ENCODE measurements at regions not wholly inside any gene's neighbourhood (a gene's known extent, or its start where the extent isn't known, plus 50 kb on each side); places are given as distances from the start of the nearest gene placed in this dataset.

DNA sequence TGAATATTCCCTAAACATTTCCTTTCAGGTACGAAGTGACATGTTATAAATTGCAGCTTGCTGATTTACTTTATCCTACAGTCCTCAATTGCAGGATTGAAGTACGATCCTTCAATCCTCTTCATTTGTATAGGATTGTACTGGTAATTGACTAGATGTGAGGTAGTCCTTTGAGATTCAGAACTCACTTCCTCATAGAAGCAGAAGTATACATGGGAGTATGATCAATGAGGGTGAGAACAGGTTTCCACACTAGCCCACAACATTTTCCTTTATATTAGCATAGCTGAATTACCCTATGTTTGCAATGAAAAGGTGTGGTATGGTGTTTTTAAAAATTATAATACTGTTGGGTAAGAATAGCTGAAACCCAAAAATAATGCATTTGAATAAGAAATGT lies 160.0 kb upstream of the UMPS start:
- Histone ChIP-seq H3K36me3 (ENCODE audit: control insufficient read depth, insufficient read depth, low read length) (no peaks in the 10 kb centered on the region), H3K27ac (ENCODE audit: low read length) (no peak overlapping the region), H3K4me3 (ENCODE audit: low read depth in 2 of 2, low read length in 2 of 2) (no peak overlapping the region), H3K27me3 (ENCODE audit: control insufficient read depth, insufficient read depth, low read length) (peaks cover 27% of the 10 kb centered on the region), H3K9me3 (ENCODE audit: control insufficient read depth, insufficient read depth, low read depth, low read length) (no peaks in the 10 kb centered on the region), H3K4me1 (ENCODE audit: control insufficient read depth, insufficient read depth, low read length) (no peaks in the 10 kb centered on the region)
- DNase-seq (ENCODE audit: low read depth, low spot score) (no peak), ATAC-seq (no peak)
- ChIA-PET CTCF (no interaction called here), POLR2A (no interaction called here)
- intact Hi-C loops (cut with micrococcal nuclease; ENCODE audit: unreplicated experiment) (no loop called here), in situ Hi-C loops (cut with HindIII; ENCODE audit: low pct_unique_long_range_greater_than_20kb, low sequenced_read_pairs) (no loop called here)
- TF ChIP-seq TCF7L2 (IDR thresholded peaks at IDR 0.05; ENCODE audit: low read depth, low read length) (no peak), POLR2AphosphoS5 (IDR thresholded peaks at IDR 0.05; ENCODE audit: low read depth, low read length) (no peak), SIN3A (IDR thresholded peaks at IDR 0.05; ENCODE audit: borderline replicate concordance, insufficient read depth, low read depth, low read length) (no peak)
- TF ChIP-seq, protein P1, sequence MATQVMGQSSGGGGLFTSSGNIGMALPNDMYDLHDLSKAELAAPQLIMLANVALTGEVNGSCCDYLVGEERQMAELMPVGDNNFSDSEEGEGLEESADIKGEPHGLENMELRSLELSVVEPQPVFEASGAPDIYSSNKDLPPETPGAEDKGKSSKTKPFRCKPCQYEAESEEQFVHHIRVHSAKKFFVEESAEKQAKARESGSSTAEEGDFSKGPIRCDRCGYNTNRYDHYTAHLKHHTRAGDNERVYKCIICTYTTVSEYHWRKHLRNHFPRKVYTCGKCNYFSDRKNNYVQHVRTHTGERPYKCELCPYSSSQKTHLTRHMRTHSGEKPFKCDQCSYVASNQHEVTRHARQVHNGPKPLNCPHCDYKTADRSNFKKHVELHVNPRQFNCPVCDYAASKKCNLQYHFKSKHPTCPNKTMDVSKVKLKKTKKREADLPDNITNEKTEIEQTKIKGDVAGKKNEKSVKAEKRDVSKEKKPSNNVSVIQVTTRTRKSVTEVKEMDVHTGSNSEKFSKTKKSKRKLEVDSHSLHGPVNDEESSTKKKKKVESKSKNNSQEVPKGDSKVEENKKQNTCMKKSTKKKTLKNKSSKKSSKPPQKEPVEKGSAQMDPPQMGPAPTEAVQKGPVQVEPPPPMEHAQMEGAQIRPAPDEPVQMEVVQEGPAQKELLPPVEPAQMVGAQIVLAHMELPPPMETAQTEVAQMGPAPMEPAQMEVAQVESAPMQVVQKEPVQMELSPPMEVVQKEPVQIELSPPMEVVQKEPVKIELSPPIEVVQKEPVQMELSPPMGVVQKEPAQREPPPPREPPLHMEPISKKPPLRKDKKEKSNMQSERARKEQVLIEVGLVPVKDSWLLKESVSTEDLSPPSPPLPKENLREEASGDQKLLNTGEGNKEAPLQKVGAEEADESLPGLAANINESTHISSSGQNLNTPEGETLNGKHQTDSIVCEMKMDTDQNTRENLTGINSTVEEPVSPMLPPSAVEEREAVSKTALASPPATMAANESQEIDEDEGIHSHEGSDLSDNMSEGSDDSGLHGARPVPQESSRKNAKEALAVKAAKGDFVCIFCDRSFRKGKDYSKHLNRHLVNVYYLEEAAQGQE (IDR thresholded peaks at IDR 0.05; ENCODE audit: insufficient read depth in 1 of 2, low read depth in 2 of 2, low read length in 1 of 2): no peak
- TF ChIP-seq, protein P2, sequence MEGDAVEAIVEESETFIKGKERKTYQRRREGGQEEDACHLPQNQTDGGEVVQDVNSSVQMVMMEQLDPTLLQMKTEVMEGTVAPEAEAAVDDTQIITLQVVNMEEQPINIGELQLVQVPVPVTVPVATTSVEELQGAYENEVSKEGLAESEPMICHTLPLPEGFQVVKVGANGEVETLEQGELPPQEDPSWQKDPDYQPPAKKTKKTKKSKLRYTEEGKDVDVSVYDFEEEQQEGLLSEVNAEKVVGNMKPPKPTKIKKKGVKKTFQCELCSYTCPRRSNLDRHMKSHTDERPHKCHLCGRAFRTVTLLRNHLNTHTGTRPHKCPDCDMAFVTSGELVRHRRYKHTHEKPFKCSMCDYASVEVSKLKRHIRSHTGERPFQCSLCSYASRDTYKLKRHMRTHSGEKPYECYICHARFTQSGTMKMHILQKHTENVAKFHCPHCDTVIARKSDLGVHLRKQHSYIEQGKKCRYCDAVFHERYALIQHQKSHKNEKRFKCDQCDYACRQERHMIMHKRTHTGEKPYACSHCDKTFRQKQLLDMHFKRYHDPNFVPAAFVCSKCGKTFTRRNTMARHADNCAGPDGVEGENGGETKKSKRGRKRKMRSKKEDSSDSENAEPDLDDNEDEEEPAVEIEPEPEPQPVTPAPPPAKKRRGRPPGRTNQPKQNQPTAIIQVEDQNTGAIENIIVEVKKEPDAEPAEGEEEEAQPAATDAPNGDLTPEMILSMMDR (IDR thresholded peaks at IDR 0.05): no peak
- BruUV-seq (replicated peaks): no TSS peak

DNA sequence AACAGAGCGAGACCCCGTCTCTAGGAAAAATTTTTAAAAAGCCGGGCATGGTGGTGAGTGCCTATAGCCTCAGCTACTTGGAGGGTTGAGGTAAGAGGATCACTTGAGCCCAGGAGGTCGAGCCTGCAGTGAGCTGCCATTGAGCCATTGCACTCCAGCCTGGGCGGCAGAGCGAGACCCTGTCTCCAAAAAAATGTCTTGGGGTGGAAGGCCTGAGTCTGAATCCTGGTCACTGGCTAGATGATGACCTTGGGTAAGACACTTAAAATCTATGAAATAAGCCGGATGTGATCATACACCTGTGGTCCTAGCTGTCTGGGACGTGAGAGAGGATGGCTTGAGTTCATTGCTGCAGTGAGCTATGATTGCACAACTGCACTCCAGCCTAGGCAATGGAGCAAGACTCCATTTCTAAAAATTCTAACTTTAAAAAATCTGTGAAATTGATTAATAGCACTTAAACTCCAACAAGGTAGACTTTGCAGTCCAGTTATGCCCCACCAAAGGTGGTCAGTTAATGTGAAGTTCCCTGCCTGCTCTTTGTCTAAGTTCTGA lies 157.3 kb upstream of the UMPS start:
- H3K4me1 ChIP-seq (ENCODE audit: control insufficient read depth, insufficient read depth, low read length): no peaks in the 10 kb centered on the region
- in situ Hi-C loops (cut with HindIII; ENCODE audit: low pct_unique_long_range_greater_than_20kb, low sequenced_read_pairs) (no loop called here), intact Hi-C loops (cut with micrococcal nuclease; ENCODE audit: unreplicated experiment) (no loop called here)
- TF ChIP-seq, protein P1 (IDR thresholded peaks at IDR 0.05; ENCODE audit: insufficient read depth in 1 of 2, low read depth in 2 of 2, low read length in 1 of 2): no peak
- no peak for TF ChIP-seq TCF7L2 (IDR thresholded peaks at IDR 0.05; ENCODE audit: low read depth, low read length)
- TF ChIP-seq, protein P2 (IDR thresholded peaks at IDR 0.05): no peak
- no peak for TF ChIP-seq SIN3A (IDR thresholded peaks at IDR 0.05; ENCODE audit: borderline replicate concordance, insufficient read depth, low read depth, low read length)
- no peak for TF ChIP-seq POLR2AphosphoS5 (IDR thresholded peaks at IDR 0.05; ENCODE audit: low read depth, low read length)
- no peak overlapping the region for H3K27ac ChIP-seq (ENCODE audit: low read length)
- H3K9me3 ChIP-seq (ENCODE audit: control insufficient read depth, insufficient read depth, low read depth, low read length): no peaks in the 10 kb centered on the region
- no TSS peak for BruUV-seq (replicated peaks)
- no peak for ATAC-seq
- DNase-seq (ENCODE audit: low read depth, low spot score): no peak
- no peaks in the 10 kb centered on the region for H3K36me3 ChIP-seq (ENCODE audit: control insufficient read depth, insufficient read depth, low read length)
- CTCF ChIA-PET: no interaction called here
- POLR2A ChIA-PET: no interaction called here
- peaks cover 23% of the 10 kb centered on the region for H3K27me3 ChIP-seq (ENCODE audit: control insufficient read depth, insufficient read depth, low read length)
- no peak overlapping the region for H3K4me3 ChIP-seq (ENCODE audit: low read depth in 2 of 2, low read length in 2 of 2)
